ENCODE measurements at regions not wholly inside any gene's neighbourhood (a gene's known extent, or its start where the extent isn't known, plus 50 kb on each side); places are given as distances from the start of the nearest gene placed in this dataset.

GRCh38 chr20:21006611-21007010, 99.5 kb downstream of the LINC00237 start:
- FAIRE-seq (no peak), ATAC-seq (no peak), DNase-seq (ENCODE audit: low spot score) (no peak)
- POLR2A ChIA-PET = no interaction called here
- TF ChIP-seq ZMYM4 (CRISPR knock-in tag; IDR thresholded peaks at IDR 0.05) (no peak), CREB3 (CRISPR knock-in tag; IDR thresholded peaks at IDR 0.05) (no peak), PLRG1 (conservative IDR thresholded peaks at IDR 0.05) (no peak)
- Histone ChIP-seq H3K4me1 (ENCODE audit: insufficient read depth, low read length) (peaks cover 15% of the 10 kb centered on the region), H3K4me3 (replicated peaks in 1 of 3; ENCODE audit: insufficient read depth in 1 of 3, low read depth in 2 of 3, low read length in 3 of 3) (no peak overlapping the region), H3K79me2 (ENCODE audit: insufficient read depth, low read length) (no peaks in the 10 kb centered on the region), H2AFZ (ENCODE audit: low read length) (no peak overlapping the region), H3K27me3 (ENCODE audit: control insufficient read depth in 1 of 2, insufficient read depth in 2 of 2, low read length in 2 of 2) (no peaks in the 10 kb centered on the region), H4K20me1 (ENCODE audit: insufficient read depth, low read length) (no peaks in the 10 kb centered on the region), H3K4me2 (ENCODE audit: low read depth, low read length) (no peak overlapping the region), H3K36me3 (replicated peaks in 1 of 2; ENCODE audit: control insufficient read depth in 1 of 2, insufficient read depth in 2 of 2, low read length in 2 of 2) (no peaks in the 10 kb centered on the region), H3K27ac (ENCODE audit: extremely low read length, insufficient read depth, low read length) (no peak overlapping the region), H3K9me3 (ENCODE audit: low read length) (no peaks in the 10 kb centered on the region), H3K9ac (ENCODE audit: insufficient read depth, low read depth, low read length) (no peak overlapping the region)
- CTCF ChIA-PET (ENCODE audit: low intra/inter-chr PET ratio, low total read pairs) = no interaction called here
- BruUV-seq (replicated peaks) = no TSS peak
- in situ Hi-C loops (cut with HindIII; ENCODE audit: extremely low pct_ligation_motif_present, low pct_unique_long_range_greater_than_20kb) (no loop called here), intact Hi-C loops (cut with micrococcal nuclease; ENCODE audit: unreplicated experiment) (no loop called here)

DNA sequence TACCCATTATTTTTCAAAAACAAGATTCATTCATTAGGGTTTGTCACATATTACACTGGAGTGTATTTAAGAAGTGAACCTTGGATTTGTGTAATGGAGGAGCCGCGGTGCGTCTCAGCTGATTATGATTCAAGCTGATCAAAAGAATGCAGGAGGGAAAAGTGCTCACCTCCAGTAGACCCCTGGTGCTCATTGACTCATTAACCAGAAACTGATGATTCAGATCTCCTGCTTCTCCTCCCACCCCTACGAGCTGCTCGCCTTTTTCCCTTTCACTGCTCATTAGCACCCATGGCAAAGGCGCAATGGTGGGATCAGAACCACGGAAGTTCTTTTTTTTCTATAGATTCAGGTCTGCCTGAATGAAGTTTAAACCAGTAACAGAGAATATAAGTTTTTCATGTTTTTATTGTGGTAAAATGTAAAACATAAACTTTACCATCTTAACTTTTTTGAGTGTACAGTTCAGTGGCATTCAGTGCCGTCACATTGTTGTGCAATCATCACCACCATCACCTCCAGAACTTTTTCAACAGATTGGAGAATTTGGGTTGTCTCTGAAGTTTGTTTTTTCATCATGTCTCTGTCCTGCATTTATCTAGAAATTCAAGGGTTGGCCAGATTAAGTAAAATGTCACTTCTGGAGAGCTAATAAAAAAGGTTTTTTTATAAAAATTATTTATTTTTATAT, 101.6 kb downstream of the LINC00237 start:
- FAIRE-seq = no peak
- Histone ChIP-seq H3K27ac (ENCODE audit: extremely low read length, insufficient read depth, low read length) (no peak overlapping the region), H3K27me3 (ENCODE audit: control insufficient read depth in 1 of 2, insufficient read depth in 2 of 2, low read length in 2 of 2) (no peaks in the 10 kb centered on the region), H3K79me2 (ENCODE audit: insufficient read depth, low read length) (no peaks in the 10 kb centered on the region), H3K4me2 (ENCODE audit: low read depth, low read length) (peak overlapping the region; percentile 36), H3K4me1 (ENCODE audit: insufficient read depth, low read length) (peaks cover 18% of the 10 kb centered on the region), H2AFZ (ENCODE audit: low read length) (no peak overlapping the region), H4K20me1 (ENCODE audit: insufficient read depth, low read length) (no peaks in the 10 kb centered on the region), H3K9me3 (ENCODE audit: low read length) (no peaks in the 10 kb centered on the region), H3K36me3 (replicated peaks in 1 of 2; ENCODE audit: control insufficient read depth in 1 of 2, insufficient read depth in 2 of 2, low read length in 2 of 2) (no peaks in the 10 kb centered on the region), H3K9ac (ENCODE audit: insufficient read depth, low read depth, low read length) (no peak overlapping the region), H3K4me3 (replicated peaks in 1 of 3; ENCODE audit: insufficient read depth in 1 of 3, low read depth in 2 of 3, low read length in 3 of 3) (no peak overlapping the region)
- peak; percentile 44 for DNase-seq (ENCODE audit: low spot score)
- 23% methylated on average over 8 of the region's 8 CpGs for WGBS (ENCODE audit: low lambda C conversion rate)
- CTCF ChIA-PET (ENCODE audit: low intra/inter-chr PET ratio, low total read pairs) = no interaction called here
- no TSS peak for BruUV-seq (replicated peaks)
- intact Hi-C loops (cut with micrococcal nuclease; ENCODE audit: unreplicated experiment) = no loop called here
- in situ Hi-C loops (cut with HindIII; ENCODE audit: extremely low pct_ligation_motif_present, low pct_unique_long_range_greater_than_20kb) = no loop called here
- peak; percentile 64 for ATAC-seq
- POLR2A ChIA-PET = no interaction called here
- TF ChIP-seq NR2F6 (IDR thresholded peaks at IDR 0.05) = no peak
- no peak for TF ChIP-seq NR2F6 (CRISPR knock-in tag; IDR thresholded peaks at IDR 0.05)
- peak; percentile 89 for TF ChIP-seq CEBPB (IDR thresholded peaks at IDR 0.05; ENCODE audit: borderline replicate concordance, low read depth, low read length)
- TF ChIP-seq ZNF30 (CRISPR knock-in tag; IDR thresholded peaks at IDR 0.05) = no peak
- no peak for TF ChIP-seq PBX3 (CRISPR knock-in tag; IDR thresholded peaks at IDR 0.05; ENCODE audit: borderline replicate concordance)
- TF ChIP-seq ZKSCAN5 (CRISPR knock-in tag; IDR thresholded peaks at IDR 0.05) = 0 out of 2 replicates have a peak, but pooled peaks have one; percentile 65
- no peak for TF ChIP-seq TAF15 (IDR thresholded peaks at IDR 0.05; ENCODE audit: low read depth, low read length, poor library complexity, severe bottlenecking)
- TF ChIP-seq ZMAT5 (CRISPR knock-in tag; IDR thresholded peaks at IDR 0.05; ENCODE audit: borderline replicate concordance, low read depth) = no peak
- no peak for TF ChIP-seq ZBTB1 (CRISPR knock-in tag; IDR thresholded peaks at IDR 0.05; ENCODE audit: borderline replicate concordance)
- TF ChIP-seq MED13 (CRISPR knock-in tag; IDR thresholded peaks at IDR 0.05) = no peak
- TF ChIP-seq SUZ12 (IDR thresholded peaks at IDR 0.05; ENCODE audit: low read depth, low read length) = no peak
- TF ChIP-seq BCLAF1 (IDR thresholded peaks at IDR 0.05) = no peak
